Activated naive CD8-positive, alpha-beta T cell (primary cell): ENCODE measurements at regions not wholly inside any gene's neighbourhood (a gene's known extent, or its start where the extent isn't known, plus 50 kb on each side); places are given as distances from the start of the nearest gene placed in this dataset.

Experiments used
- H3K27ac Mint-ChIP-seq: one replicate; pipeline ENCODE4 v1.8.0; 2021; ENCODE audit warnings: mixed read lengths
- H3K27me3 Mint-ChIP-seq: one replicate; pipeline ENCODE4 v1.8.0; 2021; ENCODE audit warnings: mixed read lengths
- H3K36me3 Mint-ChIP-seq: one replicate; pipeline ENCODE4 v1.8.0; 2021; ENCODE audit warnings: mixed read lengths
- H3K4me1 Mint-ChIP-seq: one replicate; pipeline ENCODE4 v1.8.0; 2021; ENCODE audit warnings: low read depth, mixed read lengths
- H3K4me3 Mint-ChIP-seq: one replicate; pipeline ENCODE4 v1.8.0; 2021; ENCODE audit warnings: mild to moderate bottlenecking, mixed read lengths
- H3K9me3 Mint-ChIP-seq: one replicate; pipeline ENCODE4 v1.8.0; 2021; ENCODE audit warnings: low read depth, mixed read lengths

DNA sequence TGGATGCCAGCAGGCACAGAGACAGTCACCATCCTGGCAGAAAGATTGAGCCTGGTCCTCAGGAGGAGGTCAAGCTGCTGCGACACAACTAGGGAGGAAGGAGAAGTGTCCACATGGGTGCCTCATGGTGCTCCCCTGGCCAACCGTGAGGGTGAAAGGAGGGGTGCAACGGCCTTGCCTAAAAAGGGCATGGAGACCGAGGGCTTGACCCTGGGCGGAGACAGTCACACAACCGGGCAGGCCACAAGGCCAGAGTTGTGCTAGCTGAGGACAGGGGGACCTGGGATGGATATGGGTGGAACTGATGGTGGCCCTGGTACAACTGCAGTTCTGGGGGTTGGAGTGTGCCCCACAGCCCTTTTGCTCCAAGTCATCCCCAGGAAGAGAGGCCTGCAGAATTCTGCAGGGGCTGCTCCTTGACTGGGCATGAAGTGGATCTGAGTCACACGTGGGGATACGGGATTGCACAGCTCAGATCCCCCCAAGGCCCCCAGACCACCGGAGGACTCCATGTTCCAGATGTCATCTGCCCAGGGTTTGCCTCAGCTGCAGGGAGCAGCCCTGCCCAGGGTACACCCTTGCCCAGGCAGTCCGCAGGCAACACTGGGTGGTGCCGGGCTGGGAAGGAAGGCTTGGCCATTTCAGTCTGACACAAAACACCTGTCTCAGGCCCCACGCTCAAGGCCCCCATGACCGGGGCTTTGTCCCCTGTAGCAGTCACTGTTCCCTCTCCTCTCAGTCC lies 602.3 kb upstream of the MGMT start:
- no peak overlapping the region for H3K27ac Mint-ChIP-seq
- H3K9me3 Mint-ChIP-seq, result no peaks in the 10 kb centered on the region
- peaks cover 4% of the 10 kb centered on the region for H3K27me3 Mint-ChIP-seq
- H3K4me1 Mint-ChIP-seq, result no peaks in the 10 kb centered on the region
- H3K4me3 Mint-ChIP-seq, result no peak overlapping the region
- no peaks in the 10 kb centered on the region for H3K36me3 Mint-ChIP-seq

DNA sequence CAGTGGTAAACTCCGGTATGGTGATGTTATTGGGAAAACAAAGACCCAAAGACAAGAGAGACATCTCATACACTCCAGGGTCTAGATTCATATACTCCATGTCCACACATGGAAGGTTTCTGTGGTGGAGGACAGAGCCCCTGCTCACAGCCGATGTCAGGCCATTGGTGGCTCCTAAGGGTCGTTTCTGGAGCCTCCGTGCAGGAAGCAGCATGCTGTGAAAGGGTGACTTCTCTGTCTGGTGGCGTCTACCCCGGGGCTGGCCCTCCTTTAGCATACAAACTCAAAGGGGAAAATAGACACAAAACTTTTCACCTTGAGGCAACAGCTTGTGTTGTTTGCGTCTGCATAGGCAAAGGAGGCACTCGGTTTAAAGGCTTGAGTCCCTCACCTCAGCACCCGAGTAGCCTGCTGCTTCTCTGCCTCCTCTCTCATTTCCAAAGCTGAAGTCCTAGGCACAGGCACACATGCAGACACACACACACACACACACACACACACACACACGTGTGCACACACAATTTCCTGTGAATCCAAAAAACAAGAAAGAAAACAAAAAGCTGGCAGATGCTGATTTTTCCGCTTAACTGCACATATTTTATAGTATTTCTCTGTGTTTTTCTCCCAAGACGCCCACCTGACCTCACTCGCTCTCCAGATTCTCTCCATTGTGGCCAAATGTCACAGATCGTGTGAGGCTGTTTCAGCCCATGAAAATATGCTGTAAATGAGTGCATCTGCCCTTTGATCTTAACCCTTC lies 601.4 kb upstream of the MGMT start:
- Mint-ChIP-seq H3K27me3 (peaks cover 4% of the 10 kb centered on the region), H3K4me1 (no peaks in the 10 kb centered on the region), H3K4me3 (no peak overlapping the region), H3K36me3 (no peaks in the 10 kb centered on the region), H3K9me3 (no peaks in the 10 kb centered on the region), H3K27ac (no peak overlapping the region)

DNA sequence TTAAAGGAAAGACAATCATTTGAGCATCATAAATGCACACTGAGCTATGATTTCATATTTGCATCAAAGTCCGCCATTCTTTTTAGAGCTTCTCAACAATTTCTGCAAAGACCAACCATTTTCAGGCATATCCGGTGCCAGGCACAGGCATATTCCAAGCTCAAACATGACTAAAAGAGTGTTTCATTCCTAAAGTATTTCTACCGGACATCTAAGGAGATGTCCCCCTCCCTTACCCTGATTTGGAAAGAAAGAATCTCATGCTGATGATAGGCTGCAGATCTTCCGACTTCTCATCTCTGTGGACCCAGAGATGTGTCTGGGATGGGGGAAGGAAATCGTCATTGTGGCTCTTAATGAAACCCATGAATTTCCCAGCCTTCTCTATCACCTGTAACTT lies 600.5 kb upstream of the MGMT start:
- no peaks in the 10 kb centered on the region for H3K4me1 Mint-ChIP-seq
- no peak overlapping the region for H3K4me3 Mint-ChIP-seq

DNA sequence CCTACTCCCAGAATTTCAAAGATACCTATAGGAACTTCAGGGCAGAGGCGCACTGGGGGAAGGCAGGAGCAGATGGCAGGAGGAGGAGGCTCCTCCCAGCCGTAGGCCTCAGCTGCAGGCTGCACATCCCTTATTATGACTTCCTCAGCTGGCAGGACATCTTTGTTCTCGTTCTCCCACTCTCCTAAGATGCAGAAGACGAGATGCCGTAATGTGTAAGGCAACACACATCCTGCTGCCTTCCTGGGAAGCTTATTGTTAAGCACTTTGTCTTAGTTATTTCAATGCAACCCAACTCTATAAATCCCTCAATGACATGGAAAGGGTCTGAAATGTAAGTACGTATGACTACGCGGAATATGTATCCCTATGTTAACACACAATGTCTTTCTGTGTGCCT lies 599.8 kb upstream of the MGMT start:
- Mint-ChIP-seq H3K4me1 (no peaks in the 10 kb centered on the region), H3K27me3 (peaks cover 2% of the 10 kb centered on the region)

More for the DNA sequence above, 600.5 kb upstream of the MGMT start:
- H3K27ac Mint-ChIP-seq, result no peak overlapping the region
- H3K9me3 Mint-ChIP-seq, result no peaks in the 10 kb centered on the region
- H3K27me3 Mint-ChIP-seq, result peaks cover 2% of the 10 kb centered on the region
- no peaks in the 10 kb centered on the region for H3K36me3 Mint-ChIP-seq

DNA sequence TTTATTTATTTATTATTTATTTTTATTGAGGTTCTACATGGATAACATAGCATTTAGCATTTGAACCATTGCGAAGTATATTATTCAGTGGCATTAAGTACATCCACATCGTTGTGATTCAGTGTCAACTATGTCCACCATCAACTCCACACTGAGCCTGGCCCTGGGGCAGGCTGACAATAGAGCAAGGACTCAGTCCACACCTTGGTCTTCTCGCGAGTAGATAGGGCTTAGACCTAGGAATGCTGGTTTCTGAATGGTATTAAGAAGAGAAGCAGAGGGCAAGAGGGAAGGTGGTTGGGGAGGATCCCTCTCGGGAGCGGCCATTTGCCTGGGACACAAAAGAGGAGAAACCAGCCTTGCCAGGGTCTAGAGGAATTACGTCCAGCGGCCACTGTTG lies 599.2 kb upstream of the MGMT start:
- no peaks in the 10 kb centered on the region for H3K9me3 Mint-ChIP-seq
- no peaks in the 10 kb centered on the region for H3K36me3 Mint-ChIP-seq
- H3K4me3 Mint-ChIP-seq, result no peak overlapping the region
- H3K27me3 Mint-ChIP-seq, result no peaks in the 10 kb centered on the region
- no peak overlapping the region for H3K27ac Mint-ChIP-seq
- no peaks in the 10 kb centered on the region for H3K4me1 Mint-ChIP-seq

More for the DNA sequence above, 599.8 kb upstream of the MGMT start:
- no peaks in the 10 kb centered on the region for H3K9me3 Mint-ChIP-seq
- no peak overlapping the region for H3K27ac Mint-ChIP-seq
- H3K4me3 Mint-ChIP-seq, result no peak overlapping the region
- H3K36me3 Mint-ChIP-seq, result no peaks in the 10 kb centered on the region

DNA sequence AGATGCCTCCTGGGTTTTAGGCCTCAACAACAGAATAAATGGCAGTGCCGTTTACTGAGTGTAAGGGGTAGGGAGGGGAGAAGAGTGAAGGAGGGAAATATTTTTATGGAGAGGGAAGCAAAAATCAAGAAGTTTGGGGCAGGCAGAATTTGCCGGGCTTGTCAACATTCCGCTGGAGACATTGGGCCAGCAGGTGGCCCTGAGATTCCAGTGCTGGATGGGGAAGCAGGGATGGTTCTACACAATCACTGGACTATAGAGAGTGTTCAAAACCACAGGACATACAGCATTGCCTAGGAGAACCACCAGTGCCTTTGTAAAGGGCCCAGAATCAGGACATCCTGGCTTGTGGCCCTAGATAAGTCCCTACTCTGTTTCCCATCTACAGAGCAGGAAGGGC lies 598.6 kb upstream of the MGMT start:
- H3K4me3 Mint-ChIP-seq, result no peak overlapping the region
- no peak overlapping the region for H3K27ac Mint-ChIP-seq
- H3K4me1 Mint-ChIP-seq, result no peaks in the 10 kb centered on the region
- no peaks in the 10 kb centered on the region for H3K36me3 Mint-ChIP-seq
- no peaks in the 10 kb centered on the region for H3K27me3 Mint-ChIP-seq
- H3K9me3 Mint-ChIP-seq, result no peaks in the 10 kb centered on the region

DNA sequence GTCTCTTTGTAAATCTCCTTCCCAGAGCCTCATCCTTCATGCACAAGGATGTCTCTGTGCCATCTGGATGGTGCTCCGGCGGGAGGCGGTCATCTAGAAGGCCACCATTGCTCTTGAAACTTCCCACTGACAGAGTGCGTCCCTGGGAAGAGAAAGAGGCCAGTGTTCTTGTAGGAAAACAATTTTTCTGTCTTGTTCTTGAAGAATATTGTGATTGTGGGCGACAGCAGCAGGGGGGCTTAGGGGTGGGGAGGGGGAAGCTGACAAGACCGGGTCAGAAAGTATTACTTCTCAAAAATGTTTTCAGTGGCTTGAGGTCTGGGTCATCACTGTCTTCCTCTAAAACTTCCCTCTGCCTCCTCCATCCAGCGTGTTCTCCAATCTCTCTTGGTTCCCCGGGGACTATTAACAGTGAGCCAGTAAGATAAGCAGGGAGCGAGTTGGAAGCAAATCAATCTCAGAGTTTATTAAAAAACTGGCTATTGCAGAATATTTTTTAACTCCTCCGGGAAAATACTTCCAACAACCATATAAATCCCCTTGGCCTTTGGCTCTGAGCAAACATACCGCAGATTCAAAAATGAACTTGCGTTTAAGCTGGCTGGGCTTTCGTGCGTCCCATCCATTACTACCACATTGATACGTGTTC lies 597.8 kb upstream of the MGMT start:
- no peak overlapping the region for H3K27ac Mint-ChIP-seq
- H3K27me3 Mint-ChIP-seq, result no peaks in the 10 kb centered on the region
- no peaks in the 10 kb centered on the region for H3K36me3 Mint-ChIP-seq
- H3K9me3 Mint-ChIP-seq, result no peaks in the 10 kb centered on the region
- H3K4me1 Mint-ChIP-seq, result no peaks in the 10 kb centered on the region
- H3K4me3 Mint-ChIP-seq, result no peak overlapping the region

DNA sequence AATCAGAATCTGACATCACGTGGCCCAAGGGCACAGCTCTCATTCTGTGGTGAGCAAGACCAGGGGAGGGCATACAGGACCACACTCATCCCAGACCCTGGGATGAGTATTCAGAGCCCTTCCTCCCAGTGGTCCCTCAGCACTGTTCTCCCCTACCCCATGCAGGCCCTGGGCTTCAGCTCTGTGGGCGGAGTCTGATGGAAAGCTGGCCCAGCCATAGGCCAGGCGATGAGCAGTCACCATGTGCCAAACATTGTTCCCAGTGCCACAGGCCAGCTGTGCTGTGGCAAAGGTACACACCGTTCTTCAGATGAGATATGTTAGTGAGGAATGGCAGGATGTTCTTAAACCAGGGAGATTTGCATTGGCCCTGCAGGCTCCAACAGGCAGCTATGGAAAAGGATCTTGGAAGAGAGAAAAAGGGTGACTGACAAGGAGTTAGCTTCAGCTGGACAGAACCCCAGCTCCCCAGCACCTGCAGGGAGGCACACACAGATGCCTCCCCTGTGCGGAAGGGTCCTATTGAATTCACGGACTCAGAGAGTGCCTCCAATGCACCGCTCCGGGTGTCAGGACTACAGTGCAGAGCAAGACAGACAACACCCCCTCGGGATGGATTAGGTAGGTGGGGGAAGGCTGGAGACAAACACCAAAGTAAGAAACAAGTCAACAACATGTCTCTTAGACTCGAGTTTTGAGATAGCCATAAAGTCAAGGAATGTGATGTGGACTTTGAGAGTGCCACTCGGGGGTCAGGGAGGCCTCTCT lies 596.0 kb upstream of the MGMT start:
- H3K9me3 Mint-ChIP-seq, result no peaks in the 10 kb centered on the region
- no peak overlapping the region for H3K27ac Mint-ChIP-seq
- H3K27me3 Mint-ChIP-seq, result no peaks in the 10 kb centered on the region
- H3K4me3 Mint-ChIP-seq, result no peak overlapping the region
- no peaks in the 10 kb centered on the region for H3K36me3 Mint-ChIP-seq
- H3K4me1 Mint-ChIP-seq, result no peaks in the 10 kb centered on the region

DNA sequence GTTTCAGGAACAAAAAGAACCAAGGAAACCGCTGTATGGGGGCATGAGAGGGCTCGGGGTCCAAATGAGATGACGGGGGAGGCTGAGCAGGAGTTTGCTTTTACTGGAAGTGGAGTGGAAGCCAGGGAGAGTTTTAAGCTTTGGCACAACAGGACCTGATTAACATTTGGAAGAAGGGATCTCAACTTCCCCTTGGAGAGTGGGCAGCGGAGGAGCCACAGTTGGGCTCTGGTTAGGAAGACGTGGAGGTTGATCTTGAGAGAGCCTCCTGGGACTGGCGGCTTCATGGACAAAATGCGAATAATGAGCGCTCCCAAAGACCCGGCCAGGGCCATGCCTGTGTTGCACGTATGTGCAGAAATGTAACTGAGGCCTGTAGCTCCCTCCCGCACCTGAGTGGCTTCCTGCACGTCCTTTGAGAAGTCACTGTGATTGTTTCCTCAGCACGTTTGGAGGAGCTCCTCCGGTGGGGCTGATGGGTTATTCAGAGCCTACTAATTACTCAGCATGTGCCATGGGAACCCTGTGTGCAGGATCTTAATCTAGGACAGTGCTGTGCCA lies 595.3 kb upstream of the MGMT start:
- Mint-ChIP-seq H3K9me3 (no peaks in the 10 kb centered on the region), H3K4me3 (no peak overlapping the region), H3K27ac (no peak overlapping the region), H3K27me3 (peaks cover 2% of the 10 kb centered on the region), H3K36me3 (no peaks in the 10 kb centered on the region), H3K4me1 (no peaks in the 10 kb centered on the region)

DNA sequence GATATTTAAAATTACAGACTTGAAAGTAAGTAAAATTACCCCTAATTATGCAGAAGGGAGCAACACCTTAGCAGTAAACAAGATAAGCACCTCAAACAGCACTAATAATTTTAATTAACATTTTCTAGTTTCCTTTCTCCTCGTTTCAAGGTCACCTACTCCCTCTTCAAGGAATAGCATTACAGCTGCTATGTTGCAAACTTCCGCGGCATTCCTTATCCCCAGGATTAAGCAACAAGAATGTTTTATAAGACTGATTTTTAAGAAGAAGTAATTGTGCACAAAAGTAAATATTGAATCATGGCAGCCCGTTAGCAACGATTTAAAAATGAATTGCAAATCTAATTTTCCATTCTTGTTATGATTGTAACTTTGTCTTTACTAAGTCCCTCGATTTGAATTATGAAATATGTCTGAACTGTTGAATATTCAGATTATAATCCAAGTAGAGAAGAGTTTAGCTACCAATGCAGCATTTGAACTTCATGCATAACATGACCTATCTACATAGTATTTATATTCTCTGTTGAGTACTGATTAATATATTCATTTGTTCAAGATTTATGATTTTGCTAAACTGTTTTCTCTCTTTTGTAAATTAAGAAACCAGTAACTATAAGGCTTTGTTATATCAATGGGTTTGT lies 593.5 kb upstream of the MGMT start:
- H3K4me3 Mint-ChIP-seq, result no peak overlapping the region
- no peaks in the 10 kb centered on the region for H3K36me3 Mint-ChIP-seq
- no peaks in the 10 kb centered on the region for H3K9me3 Mint-ChIP-seq
- H3K4me1 Mint-ChIP-seq, result no peaks in the 10 kb centered on the region
- peaks cover 2% of the 10 kb centered on the region for H3K27me3 Mint-ChIP-seq
- no peak overlapping the region for H3K27ac Mint-ChIP-seq

DNA sequence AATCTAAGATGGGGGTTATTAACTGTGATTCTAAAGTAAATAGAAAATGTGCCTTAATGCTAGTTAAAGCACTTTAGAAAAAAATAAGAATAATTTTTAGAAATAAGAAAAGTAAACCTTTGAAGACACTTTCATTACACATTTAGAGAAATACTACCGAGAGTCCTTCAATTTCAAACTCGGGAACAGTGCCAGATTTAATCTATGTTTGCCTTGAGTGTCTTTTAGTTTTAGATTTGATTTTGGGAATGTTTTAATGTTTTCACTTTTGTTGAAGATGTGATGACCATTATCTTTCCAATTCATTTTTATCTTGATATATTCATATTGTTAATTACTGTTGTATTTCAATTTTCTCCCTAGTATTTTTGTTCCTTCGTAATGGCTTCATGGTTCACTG lies 592.7 kb upstream of the MGMT start:
- Mint-ChIP-seq H3K4me3 (no peak overlapping the region), H3K27me3 (peaks cover 4% of the 10 kb centered on the region), H3K36me3 (no peaks in the 10 kb centered on the region), H3K4me1 (no peaks in the 10 kb centered on the region), H3K9me3 (no peaks in the 10 kb centered on the region), H3K27ac (no peak overlapping the region)

DNA sequence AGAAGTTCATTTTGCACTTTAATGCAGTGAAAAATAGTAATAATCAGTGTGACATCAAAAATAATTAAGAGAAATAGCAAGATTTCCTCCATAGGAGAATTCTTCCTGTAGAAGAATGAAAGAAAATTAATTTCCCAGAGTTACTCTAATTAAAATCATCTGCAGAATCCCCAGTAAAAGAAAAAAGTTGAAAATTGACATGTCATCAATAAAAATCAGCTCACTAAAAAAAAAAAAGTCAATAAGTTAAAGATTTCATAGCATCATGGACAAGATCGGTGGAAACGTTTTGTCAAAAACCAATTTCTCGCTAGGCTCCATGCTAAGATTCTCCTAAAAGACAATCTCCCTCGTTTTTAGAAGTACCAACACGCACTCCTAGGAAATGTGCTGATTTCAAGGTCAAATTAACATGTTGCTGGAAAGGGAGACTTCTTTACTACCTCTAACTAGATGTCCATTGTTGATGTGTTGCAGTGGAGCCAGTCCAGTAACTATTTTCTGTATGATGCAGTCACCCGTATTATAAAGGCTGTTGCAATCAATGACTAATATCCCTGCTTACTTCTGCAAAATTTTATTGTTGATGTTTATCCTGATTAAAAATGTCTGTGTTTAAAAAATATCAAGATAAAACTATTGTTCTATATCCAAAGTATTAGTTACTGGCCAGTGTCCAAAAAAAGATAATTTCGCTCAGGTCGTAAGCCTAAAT lies 591.9 kb upstream of the MGMT start:
- H3K4me3 Mint-ChIP-seq, result no peak overlapping the region
- no peaks in the 10 kb centered on the region for H3K9me3 Mint-ChIP-seq
- H3K4me1 Mint-ChIP-seq, result no peaks in the 10 kb centered on the region
- peaks cover 5% of the 10 kb centered on the region for H3K27me3 Mint-ChIP-seq
- no peaks in the 10 kb centered on the region for H3K36me3 Mint-ChIP-seq
- H3K27ac Mint-ChIP-seq, result no peak overlapping the region

DNA sequence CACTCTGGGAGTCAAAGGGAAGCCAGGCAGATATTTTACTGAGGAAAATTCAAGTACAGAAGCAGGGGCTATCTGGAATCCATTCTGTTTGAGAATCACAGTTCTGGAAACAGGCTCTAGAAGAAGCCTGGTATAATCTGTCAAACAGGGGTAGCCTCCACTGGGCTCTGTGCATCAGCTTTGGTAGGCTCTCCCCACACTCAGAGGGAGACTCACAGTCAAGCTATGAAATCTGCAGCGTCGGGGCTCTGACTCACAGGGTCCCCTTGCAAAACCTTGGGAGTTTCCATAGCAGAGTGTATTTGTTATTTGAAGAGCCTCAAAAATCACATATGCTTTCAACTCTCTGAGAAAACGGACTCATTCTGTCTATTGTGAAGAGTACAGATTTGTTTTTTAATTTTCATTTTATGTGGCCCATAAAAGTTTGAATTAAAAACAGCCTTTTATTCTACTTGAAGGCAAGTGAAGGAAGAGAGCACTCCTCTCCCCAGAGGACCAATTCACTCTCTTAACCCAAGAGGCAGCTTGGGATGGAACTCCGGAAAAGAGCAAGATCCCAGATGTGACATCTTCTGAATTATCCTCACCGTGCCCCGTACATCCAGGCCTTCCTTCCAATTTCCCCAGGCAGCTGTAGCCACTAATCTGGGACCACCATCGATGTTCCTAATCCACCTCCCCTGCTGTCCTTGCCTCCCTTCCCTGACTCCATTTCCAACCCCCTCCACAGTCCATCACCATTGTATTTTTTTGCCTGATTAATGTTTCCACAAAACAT lies 590.9 kb upstream of the MGMT start:
- peaks cover 5% of the 10 kb centered on the region for H3K27me3 Mint-ChIP-seq
- H3K4me1 Mint-ChIP-seq, result no peaks in the 10 kb centered on the region
- no peaks in the 10 kb centered on the region for H3K36me3 Mint-ChIP-seq
- H3K27ac Mint-ChIP-seq, result no peak overlapping the region
- no peaks in the 10 kb centered on the region for H3K9me3 Mint-ChIP-seq
- H3K4me3 Mint-ChIP-seq, result no peak overlapping the region
